Colon (tissue), 2 donors: ENCODE measurements at regions not wholly inside any gene's neighbourhood (a gene's known extent, or its start where the extent isn't known, plus 50 kb on each side); places are given as distances from the start of the nearest gene placed in this dataset.

Experiments used
- FAIRE-seq: peaks from 2 replicates; lab custom pipeline; 2012; peaks lifted over from hg19 to GRCh38; lab: Jason Lieb, UNC
- donor health status: control.
- donor health status: control.

DNA sequence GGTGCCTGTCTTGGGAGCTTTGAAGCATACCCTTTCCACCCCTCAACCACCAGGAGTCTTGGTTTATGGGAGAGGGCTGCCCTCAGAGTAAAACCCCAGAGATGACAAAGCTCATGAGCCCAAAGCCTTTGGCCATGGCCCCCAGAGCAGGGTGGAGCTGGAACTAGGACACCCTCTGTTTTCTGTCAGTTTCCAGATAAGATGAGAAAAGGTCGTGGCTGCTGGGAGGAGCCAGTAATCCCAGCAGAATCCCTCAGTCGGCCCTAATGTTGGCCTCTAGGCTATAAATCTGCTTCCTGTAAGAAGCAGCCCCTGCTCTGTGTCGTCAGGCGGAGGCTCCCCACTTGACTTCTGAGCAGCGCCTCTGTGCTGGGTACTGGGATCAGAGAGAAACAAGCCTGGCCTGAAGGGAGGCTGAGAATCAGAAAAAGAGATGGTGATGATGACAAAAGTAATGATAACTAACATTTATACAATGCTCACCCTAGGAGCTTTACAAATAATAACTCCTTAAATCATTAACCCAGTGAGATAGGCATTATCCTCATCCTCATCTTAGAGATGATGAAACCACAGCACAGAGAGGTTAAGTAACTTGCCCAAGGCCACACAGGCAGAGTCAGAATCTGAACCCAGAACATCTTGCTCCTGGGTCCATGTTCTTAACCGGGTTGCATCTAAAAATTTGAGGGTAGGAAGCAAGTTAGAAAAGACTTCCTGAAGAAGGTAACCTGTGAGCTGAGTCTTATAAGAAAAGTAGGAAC is 471.4 kb downstream of the SOX6 start:
- no peak for FAIRE-seq

DNA sequence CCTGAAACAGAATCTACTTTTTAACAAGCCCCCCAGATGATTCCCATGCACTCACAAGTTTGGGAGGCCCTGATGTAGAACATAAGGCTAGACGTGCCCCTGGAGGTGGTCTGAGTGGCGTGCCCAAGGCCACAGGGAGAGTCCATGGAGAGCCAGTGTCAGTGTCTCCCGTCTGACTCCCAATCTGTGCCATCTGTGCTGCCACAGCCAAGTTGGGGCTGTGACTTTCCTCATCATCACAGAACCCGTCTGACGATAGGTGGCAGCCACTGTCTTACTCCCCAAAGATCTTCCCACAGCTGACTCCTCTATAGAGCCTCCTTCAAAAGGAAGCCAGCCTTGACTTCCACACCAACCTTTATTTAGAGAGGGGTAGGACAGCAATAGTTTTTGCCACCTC is 470.5 kb downstream of the SOX6 start:
- FAIRE-seq, result no peak

DNA sequence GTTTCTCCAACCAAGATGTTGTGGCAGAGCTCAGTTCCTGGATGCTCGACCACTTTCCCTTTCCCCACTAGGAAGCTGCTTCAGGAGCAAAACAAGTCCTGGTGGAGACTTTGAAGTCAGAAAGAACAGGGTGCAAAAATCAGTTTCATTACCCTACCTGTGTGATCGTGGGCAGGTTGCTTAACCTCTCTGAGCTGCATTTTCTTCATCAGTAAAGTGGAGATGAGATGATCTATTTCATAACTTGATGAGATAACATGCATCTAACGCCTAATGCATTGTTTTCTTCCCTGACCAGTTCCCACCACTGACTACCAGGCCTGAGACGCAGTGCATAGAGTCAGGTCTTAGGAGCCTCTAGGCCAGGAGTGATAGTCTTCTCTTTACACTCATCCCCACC is 470.0 kb downstream of the SOX6 start:
- no peak for FAIRE-seq

DNA sequence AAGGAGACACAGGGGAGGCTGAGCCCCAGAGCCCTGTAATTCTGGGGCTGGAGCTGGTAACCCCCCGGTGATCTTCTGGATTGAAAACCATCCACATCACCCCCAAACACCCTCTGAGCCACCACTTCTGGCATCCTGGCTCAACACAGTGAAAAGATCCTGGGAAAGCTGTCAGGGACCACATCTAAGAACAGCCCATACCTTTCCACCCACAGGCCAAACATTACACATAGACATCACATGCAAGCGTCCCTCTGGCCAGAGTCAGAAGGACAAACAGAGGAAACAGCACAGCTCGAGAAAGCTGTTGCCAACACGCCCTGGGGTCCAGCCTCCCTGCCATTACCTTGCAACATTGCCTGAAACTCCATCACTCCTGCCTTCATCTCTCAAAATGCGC is 469.5 kb downstream of the SOX6 start:
- FAIRE-seq, result no peak

DNA sequence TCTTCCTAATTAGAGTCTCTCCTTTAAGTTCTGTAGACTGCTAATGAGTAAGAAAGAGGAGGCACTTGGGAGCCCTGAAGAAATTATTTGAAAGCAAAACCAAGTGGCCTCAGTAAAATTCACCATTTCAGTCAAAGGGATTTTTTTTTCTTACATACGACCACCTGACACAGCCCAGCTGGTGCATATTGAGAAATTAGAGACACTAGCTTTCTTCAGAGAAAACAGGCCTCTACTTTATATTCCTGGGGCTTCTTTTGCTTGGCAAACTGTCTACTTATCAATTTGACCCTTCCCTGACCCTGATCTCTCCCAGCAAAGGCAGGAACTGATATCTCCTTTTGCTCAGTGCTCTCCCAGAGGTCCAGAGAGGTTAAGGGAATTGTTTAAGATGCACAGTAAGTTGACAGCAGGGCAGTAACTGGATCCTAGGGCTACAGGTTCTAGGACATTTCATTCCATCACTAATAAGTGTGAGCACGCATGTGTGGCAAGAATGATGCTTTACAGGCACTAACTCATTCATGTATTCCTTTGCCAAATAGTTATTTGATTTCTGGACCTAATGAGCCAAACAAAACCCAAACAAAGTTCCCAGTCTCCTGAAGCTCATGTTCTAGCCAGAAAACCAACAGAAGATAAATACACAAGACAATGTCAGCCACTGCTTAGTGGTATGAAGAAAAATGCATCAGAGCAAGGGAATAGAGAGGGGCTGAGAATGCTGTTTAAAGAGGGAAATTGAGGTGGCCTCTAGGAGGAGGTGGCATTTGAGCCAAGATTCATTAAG is 467.6 kb downstream of the SOX6 start:
- FAIRE-seq, result no peak

DNA sequence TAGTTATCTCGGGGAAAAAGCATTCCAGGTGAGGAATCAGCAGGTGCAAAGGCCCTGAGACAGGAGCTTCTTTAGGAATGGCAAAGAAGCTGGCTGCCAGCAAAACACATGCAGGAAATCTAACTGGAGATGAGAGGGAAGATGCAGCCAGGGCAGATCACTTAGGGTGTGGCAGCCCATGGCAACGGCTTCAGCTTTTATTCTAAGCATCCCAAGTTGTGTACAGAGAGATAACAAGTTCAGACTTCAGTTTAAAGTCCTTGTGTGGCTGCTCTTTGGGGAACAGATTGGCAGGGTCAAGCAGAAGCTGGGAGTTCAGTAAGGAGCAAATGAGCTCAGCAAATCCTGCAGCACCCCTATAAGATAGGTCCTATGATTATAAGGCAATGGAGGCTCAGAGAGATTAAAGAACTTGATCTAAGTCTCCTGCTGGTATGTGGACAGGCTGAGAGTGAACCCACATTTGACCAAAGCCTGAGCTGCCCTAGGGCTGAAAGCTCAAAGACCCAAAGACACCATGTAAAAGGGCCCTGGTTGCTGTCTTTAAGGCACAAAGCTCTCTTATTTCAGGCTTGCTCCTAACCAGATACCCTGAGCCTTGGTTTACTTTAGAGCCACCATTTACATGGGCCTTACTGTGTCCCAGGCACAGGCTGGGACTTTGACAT is 466.8 kb downstream of the SOX6 start:
- no peak for FAIRE-seq

DNA sequence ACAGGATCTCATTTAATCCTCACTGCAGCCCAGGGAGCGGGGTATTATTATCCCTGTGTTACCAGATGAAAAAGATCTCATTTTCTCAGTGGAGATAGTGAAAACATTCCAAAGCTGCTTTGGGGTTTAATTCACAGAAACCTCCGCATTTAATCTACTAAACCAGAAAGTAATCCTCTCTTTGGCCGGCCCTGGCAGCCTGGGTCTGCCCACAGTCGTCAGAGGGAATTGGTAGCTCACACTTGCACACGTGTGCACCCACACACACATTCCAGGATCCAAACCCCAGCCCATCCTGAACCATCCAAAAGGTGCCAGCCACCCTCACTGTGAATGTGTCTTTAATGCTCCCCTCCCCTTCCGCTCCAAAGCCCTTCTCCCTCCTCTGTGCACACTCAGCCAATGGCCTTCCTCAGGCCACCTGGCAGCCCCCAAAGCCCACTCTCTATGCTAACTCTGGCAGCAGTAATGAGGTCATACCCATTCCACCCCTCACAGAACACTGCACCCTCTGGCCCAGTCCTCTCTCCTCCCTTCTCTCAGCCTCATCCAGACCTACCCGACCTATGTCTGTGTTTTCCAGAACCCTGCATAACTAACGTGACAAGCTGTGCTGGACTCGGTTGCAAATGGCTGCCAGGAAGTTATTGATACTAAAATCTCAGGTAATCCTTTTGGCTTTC is 466.2 kb downstream of the SOX6 start:
- FAIRE-seq, result no peak

DNA sequence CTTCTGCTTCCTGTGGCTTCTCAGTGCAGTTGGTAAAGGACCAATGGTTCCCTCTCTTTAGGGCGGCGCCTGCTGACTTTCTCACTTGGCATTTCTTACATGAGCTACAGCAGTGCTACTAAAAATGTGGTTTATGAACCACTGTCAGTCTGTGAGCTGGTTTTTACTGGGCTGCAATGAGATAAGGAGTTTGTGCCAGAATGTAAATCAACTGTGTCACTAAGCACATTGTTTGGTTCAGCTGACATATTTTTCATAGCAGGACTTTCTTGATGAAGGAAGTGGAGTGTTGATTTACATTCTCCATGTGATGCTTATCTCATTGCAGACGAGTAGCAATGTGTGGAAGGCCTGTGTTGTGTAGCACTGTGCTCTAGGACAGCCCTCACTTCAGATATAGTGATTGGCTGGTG is 463.3 kb downstream of the SOX6 start:
- FAIRE-seq, result no peak

DNA sequence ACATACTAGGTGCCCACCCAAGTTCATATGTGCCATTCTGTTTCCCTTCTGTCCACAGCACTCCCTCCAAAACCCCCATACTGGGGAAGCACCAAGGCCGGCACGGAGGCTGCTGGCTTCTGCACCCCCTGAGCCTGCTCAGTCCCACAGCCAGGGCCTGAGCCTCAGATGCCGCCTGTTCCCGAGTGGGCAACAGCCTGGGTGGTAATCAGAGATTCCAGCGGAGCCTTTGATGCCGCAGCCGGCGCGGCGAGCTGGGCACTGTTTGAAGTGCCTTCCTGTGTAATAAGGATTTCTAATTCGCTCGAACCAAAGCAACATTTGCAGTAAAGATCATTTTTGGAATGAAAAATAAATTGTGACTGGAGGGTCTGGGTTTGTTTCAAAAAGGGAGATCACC is 460.3 kb downstream of the SOX6 start:
- FAIRE-seq, result no peak

DNA sequence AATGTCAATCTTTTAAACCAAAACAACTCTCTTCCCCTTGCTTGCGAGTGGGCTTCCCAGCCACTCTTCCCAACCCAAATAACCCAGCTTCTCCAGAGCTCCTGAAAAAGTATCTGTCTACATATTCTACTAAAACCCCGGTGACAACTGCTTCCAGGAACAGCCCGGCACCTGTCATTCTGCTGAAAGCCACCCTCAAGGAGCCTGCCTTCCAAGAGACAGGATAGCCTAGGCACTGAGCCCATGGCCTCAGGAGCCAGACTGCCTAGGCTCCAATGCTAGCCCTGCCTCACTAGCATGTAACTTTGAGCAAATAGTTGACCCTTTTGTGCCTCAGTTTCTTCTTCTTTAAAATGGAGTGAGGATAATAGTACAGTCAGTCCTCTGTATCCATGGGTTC is 459.8 kb downstream of the SOX6 start:
- no peak for FAIRE-seq

DNA sequence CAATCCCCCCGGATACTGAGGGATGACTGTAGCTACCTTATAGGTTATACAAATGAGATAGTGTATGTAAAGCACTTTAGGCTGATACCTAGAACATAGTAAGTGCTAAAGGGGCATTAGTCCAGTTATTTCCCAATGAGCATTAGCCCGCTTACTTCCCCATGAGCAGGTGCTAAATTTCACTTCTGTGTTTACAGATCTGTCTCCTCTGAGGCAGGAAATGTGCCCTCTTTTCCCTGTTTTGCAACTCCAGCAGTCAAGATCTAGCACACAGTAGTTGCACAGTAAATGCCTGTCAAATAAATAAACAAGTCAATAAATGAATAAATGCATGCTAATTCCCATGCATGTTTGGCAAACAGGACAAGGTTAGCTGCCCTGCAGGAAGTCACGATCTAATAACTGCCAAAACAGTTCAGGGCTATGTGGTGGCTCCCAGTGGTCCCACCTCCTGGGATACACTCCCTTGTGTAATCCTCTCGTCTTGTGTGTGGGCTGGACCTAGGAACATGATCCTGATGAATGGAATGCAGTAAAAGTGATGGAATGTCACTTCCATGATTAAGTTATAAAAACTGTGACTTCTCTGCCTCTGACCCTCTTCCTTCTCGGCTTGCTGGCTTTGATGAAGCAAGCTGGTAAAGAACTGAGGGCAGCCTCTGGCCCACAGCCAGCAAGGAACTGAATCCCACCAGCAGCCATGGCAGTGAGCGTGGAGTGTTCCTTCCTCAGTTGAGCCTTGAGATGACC is 459.0 kb downstream of the SOX6 start:
- FAIRE-seq, result no peak

DNA sequence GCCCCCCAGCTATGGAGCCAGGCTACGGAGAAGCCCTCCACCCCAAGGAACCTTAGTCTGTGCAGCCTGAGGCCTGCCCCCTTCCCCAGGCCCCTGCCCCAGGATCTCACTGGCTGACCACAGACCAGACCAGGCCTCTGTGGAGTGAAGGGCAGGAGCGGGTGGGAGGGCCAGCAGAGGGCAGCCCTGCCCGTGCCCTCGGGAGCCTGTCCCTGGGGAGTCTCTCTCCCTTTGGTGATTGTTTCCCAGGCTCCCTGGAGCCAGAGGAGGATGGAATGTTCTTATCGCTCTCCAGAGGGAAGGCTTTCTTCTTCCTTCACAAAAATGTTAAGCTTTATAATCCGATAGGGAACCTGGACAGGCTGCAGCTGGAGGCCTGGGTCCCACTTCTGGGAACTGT is 455.3 kb downstream of the SOX6 start:
- no peak for FAIRE-seq

DNA sequence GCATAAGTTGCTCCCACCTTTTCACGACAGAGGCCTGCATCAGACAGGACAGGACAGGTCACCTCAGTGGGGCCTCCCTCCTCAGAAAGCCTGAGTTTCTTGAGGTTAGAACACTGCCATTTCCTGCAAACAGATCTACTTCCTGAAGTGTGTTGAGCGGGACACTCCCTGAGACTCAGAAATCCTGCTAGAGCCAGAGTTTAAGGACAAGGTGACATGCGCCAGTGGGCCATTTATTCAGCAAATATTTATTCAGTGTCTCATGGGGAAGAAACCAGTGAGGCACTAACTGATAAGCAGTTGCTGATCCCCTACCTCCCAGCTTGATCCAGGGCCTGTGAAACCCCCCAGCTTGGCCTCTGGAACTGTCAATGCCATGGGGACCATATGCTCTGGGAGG is 454.6 kb downstream of the SOX6 start:
- FAIRE-seq, result no peak

DNA sequence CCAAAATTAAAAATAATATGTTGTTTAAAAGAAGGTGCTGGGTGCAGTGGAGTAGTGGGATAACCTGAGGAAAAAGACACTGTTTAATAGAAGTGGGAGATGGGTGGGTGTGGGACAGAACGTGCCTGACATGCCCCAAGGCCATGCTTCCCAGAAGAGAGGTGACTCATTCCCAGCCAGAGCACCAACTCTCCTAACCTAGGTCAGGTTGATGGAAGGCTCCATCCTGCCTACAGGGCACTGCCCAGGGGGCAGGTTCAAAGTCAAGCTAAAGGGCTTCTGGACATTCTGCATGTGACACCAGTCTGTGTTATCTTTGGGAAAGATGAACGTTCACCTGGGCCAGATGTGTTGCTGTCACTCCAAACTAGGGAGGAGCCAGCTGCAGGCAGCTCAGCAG is 453.1 kb downstream of the SOX6 start:
- FAIRE-seq, result no peak

DNA sequence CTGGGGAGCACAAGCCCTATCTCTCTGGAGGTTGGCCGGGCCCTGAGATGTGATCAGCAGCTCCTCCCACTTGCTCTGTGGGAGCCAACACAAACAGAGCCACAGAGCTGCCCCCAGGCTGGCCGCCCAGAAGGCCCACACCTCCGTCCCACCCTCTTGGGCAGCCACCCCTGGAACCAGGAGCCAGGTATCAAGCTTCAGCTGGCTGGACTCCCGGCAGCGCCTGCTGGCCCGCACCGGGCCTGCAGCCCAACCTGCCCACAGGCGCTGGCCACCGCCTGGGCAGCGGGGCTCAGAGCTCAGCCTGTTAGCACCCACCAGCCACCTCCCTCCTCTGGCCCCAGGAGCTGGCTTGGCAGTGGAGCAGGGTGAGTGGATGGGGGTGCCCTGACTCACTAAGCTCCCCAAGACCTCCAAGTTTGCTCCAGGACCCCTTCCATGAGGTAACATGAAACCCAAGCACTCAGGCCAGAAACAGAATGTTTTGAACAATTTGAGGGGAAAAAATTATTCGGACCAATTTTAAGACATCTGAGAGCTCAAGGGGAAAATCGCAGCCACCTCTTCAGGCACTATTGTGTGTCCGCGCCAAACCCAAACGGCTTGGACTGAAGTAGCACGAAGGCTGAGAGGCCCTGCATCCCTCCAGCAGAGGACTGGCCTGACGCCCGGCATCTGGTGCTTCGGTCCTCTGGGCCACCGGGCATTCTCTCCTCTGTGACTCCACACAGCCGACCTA is 450.8 kb downstream of the SOX6 start:
- no peak for FAIRE-seq

DNA sequence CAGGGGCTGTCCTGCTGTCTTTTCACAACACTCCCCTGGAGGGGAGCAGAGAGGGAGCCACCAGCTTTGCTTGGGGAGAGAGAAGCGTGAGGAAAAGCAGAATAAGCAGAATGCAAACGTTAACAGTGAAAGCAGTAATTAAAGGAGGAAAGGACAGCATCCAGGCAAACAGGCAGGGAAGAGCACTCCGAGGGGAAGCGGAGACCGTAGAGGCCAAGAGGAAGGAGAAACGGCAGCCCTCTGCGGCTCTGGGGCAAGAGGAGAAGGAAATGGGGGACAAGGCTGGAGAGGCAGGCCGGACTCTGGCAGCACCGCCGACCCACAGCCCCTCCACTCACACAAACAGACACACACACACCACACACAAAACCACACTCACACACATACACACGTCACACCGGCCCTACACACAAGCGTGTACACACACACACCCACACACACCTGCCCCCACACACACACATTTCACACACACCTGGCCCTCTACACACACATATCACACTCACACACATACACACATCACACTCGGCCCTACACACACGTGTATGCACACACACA is 449.8 kb downstream of the SOX6 start:
- FAIRE-seq, result no peak

DNA sequence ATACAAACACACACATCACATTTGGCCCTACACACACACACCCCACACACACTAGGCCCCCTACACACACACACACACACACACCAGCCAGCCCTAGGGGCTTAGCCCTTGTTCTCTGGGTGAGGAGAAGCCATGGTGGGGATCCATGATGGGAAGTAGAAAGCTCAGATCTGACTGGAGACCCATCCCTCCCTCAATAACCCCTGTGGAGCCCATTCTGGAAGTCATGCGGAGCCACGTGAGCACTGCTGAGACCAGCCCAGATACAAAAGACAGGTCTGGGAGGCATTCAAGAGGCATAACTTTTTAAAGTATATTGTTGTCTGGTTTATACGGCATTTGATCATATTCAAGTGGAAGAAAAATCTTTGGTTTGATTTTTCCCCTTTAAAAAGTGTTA is 448.5 kb downstream of the SOX6 start:
- no peak for FAIRE-seq

DNA sequence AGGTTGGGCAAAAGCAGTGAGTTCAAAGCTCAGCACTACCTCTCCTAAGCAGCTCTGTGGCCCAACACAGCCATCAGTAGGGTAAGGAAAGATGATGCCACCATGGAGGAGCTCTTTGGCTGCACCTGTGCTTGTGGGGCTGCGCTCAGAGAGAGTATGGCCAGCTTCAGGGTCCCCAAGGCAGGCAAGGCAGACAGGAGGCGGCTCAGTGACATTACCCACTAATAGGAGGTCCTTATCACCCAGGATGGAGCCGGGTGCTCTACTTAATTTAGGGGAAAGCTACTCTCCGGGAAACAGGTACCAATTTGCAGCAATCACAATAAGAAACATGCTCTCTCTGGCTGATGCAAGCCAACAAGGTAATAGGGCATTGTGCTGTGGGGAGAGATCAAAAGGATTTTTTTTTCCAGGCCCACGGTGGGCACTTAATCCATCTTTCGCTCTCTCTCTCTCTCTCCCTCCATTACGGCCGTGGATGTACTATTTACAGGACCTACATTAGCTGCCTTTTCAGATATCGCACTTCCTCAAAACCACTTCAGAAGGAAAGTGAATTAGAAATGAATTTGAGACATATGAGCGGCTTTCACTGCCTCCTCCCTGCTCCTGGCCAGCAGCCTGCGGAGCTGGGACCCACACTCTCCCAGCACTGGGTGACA is 446.3 kb downstream of the SOX6 start:
- no peak for FAIRE-seq

DNA sequence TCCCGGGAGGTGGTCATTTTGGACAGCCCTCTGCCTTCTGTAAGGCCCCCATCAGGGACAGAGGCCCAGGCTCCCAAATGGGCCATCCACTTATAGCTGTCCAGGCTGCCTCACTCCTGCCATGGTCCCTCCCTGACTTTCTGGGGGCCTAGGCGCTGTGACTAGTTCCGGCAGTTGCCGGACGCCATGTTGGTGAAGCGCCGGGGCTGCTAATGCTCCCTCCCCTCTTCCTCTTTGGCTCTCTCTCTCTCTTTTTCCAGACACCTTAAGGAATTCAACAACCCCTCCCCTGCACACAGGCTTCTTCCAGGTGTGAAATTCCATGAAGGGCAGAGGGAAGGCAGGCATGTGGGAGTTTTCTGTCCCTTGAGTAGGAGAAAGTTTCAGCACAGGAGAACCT is 445.6 kb downstream of the SOX6 start:
- FAIRE-seq, result no peak

DNA sequence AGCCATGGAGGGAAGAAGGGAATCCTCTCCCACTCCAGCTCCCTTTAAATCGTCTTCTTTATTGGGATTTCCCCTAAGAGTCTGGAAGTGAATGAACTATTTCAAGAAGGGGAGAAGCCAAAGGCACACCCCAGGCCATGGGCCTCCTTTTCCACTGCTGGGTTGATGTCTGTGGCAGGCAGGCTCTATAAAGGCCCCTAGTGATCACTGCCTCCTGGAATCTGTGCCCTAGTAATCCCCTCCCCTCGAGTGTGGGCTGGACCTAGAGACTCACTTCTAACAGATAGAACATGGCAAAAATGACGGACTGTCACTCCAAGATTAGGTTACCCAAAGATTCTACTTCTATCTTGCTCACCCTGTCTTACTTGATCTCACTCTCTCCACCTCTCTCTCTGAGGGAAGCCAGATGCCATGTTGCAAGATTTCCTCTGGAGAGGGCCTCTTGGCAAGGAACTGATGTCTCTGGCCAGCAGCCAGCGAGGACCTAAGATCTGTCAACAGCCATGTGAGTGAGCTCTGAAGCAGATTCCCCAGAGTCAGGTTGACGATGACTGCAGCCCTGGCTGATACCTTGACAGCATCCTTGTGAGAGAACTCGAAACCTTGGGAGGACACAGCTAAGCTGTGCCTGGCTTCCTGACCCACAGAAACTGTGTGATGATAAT is 444.8 kb downstream of the SOX6 start:
- FAIRE-seq, result no peak
